ENCODE measurements at regions not wholly inside any gene's neighbourhood (a gene's known extent, or its start where the extent isn't known, plus 50 kb on each side); places are given as distances from the start of the nearest gene placed in this dataset.

- H4K8ac ChIP-seq (ENCODE audit: low read depth, low read length), result no peak overlapping the region
- no CpG with 5 or more reads among the region's 4 CpGs for WGBS (ENCODE audit: extremely low coverage, insufficient coverage, low lambda C conversion rate)
- no peak overlapping the region for H3K4me3 ChIP-seq (ENCODE audit: low read length)
- DNase-seq, result no peak
- H3K4ac ChIP-seq (ENCODE audit: low read depth, low read length), result no peak overlapping the region
- H3K36me3 ChIP-seq (ENCODE audit: control insufficient read depth, insufficient read depth, low read length), result no peaks in the 10 kb centered on the region
- no peaks in the 10 kb centered on the region for H3K4me1 ChIP-seq (ENCODE audit: control insufficient read depth, low read depth, low read length)
- H3K23ac ChIP-seq (ENCODE audit: low read length), result no peak overlapping the region
- H4K5ac ChIP-seq (ENCODE audit: low read length), result no peak overlapping the region
- H3K79me1 ChIP-seq (ENCODE audit: low read length), result no peaks in the 10 kb centered on the region
- H3K79me2 ChIP-seq (ENCODE audit: control insufficient read depth, insufficient read depth, low read length), result no peaks in the 10 kb centered on the region
- H3K27me3 ChIP-seq (ENCODE audit: insufficient read depth, low read length, poor library complexity), result no peaks in the 10 kb centered on the region
- no peak overlapping the region for H2BK5ac ChIP-seq (ENCODE audit: low read length)
- no peak overlapping the region for H3K9ac ChIP-seq (ENCODE audit: low read length)
- no peak overlapping the region for H3K27ac ChIP-seq (ENCODE audit: low read depth, low read length)
- no peak overlapping the region for H3K56ac ChIP-seq (ENCODE audit: low read length)
- no peak overlapping the region for H2BK15ac ChIP-seq (replicated peaks; ENCODE audit: low read depth)
- no peak overlapping the region for H3K18ac ChIP-seq (ENCODE audit: low read length)
- H2AK5ac ChIP-seq (ENCODE audit: low read length), result no peak overlapping the region
- no peak overlapping the region for H3K4me2 ChIP-seq (ENCODE audit: low read length)
- no peak overlapping the region for H2BK120ac ChIP-seq (ENCODE audit: low read depth, low read length)
Measured at GRCh38 chrX:6407542-6407941, 127.4 kb downstream of the VCX3A start.

- no peaks in the 10 kb centered on the region for H3K79me1 ChIP-seq (ENCODE audit: low read length)
- H3K4ac ChIP-seq (ENCODE audit: low read depth, low read length), result no peak overlapping the region
- H3K4me3 ChIP-seq (ENCODE audit: low read length), result no peak overlapping the region
- no peaks in the 10 kb centered on the region for H3K36me3 ChIP-seq (ENCODE audit: control insufficient read depth, insufficient read depth, low read length)
- H2BK15ac ChIP-seq (replicated peaks; ENCODE audit: low read depth), result no peak overlapping the region
- H3K23ac ChIP-seq (ENCODE audit: low read length), result no peak overlapping the region
- H2BK5ac ChIP-seq (ENCODE audit: low read length), result no peak overlapping the region
- H3K56ac ChIP-seq (ENCODE audit: low read length), result no peak overlapping the region
- no peak overlapping the region for H3K4me2 ChIP-seq (ENCODE audit: low read length)
- H3K9ac ChIP-seq (ENCODE audit: low read length), result no peak overlapping the region
- no peak overlapping the region for H2BK120ac ChIP-seq (ENCODE audit: low read depth, low read length)
- no peak overlapping the region for H2AK5ac ChIP-seq (ENCODE audit: low read length)
- no peak overlapping the region for H4K8ac ChIP-seq (ENCODE audit: low read depth, low read length)
- peaks cover 6% of the 10 kb centered on the region for H3K4me1 ChIP-seq (ENCODE audit: control insufficient read depth, low read depth, low read length)
- WGBS (ENCODE audit: extremely low coverage, insufficient coverage, low lambda C conversion rate), result no CpG with 5 or more reads among the region's 2 CpGs
- H3K27ac ChIP-seq (ENCODE audit: low read depth, low read length), result no peak overlapping the region
- H3K18ac ChIP-seq (ENCODE audit: low read length), result no peak overlapping the region
- H4K5ac ChIP-seq (ENCODE audit: low read length), result no peak overlapping the region
- no peaks in the 10 kb centered on the region for H3K79me2 ChIP-seq (ENCODE audit: control insufficient read depth, insufficient read depth, low read length)
- no peaks in the 10 kb centered on the region for H3K27me3 ChIP-seq (ENCODE audit: insufficient read depth, low read length, poor library complexity)
- DNase-seq, result no peak
Measured at GRCh38 chrX:6386837-6387236, 148.1 kb downstream of the VCX3A start.

- H3K23ac ChIP-seq (ENCODE audit: low read length), result no peak overlapping the region
- no peak overlapping the region for H4K5ac ChIP-seq (ENCODE audit: low read length)
- H3K36me3 ChIP-seq (ENCODE audit: control insufficient read depth, insufficient read depth, low read length), result no peaks in the 10 kb centered on the region
- no peak overlapping the region for H3K4me2 ChIP-seq (ENCODE audit: low read length)
- peak overlapping the region; percentile 81 for H3K4ac ChIP-seq (ENCODE audit: low read depth, low read length)
- no peak overlapping the region for H3K18ac ChIP-seq (ENCODE audit: low read length)
- H3K4me1 ChIP-seq (ENCODE audit: control insufficient read depth, low read depth, low read length), result peaks cover 6% of the 10 kb centered on the region
- H2BK120ac ChIP-seq (ENCODE audit: low read depth, low read length), result no peak overlapping the region
- no peak overlapping the region for H2BK15ac ChIP-seq (replicated peaks; ENCODE audit: low read depth)
- H2BK5ac ChIP-seq (ENCODE audit: low read length), result peak overlapping the region; percentile 87
- no peaks in the 10 kb centered on the region for H3K27me3 ChIP-seq (ENCODE audit: insufficient read depth, low read length, poor library complexity)
- H3K9ac ChIP-seq (ENCODE audit: low read length), result no peak overlapping the region
- H3K56ac ChIP-seq (ENCODE audit: low read length), result no peak overlapping the region
- H3K27ac ChIP-seq (ENCODE audit: low read depth, low read length), result peak overlapping the region; percentile 57
- H2AK5ac ChIP-seq (ENCODE audit: low read length), result no peak overlapping the region
- DNase-seq, result no peak
- no CpG with 5 or more reads among the region's 4 CpGs for WGBS (ENCODE audit: extremely low coverage, insufficient coverage, low lambda C conversion rate)
- H3K4me3 ChIP-seq (ENCODE audit: low read length), result no peak overlapping the region
- H3K79me1 ChIP-seq (ENCODE audit: low read length), result no peaks in the 10 kb centered on the region
- no peak overlapping the region for H4K8ac ChIP-seq (ENCODE audit: low read depth, low read length)
- no peaks in the 10 kb centered on the region for H3K79me2 ChIP-seq (ENCODE audit: control insufficient read depth, insufficient read depth, low read length)
Measured at GRCh38 chrX:6384921-6385320, 150.0 kb downstream of the VCX3A start.

GRCh38 chrX:6384371-6384770 is 150.5 kb downstream of the VCX3A start:
- no peak overlapping the region for H4K5ac ChIP-seq (ENCODE audit: low read length)
- no peak overlapping the region for H3K4me2 ChIP-seq (ENCODE audit: low read length)
- H3K4me3 ChIP-seq (ENCODE audit: low read length), result no peak overlapping the region
- peak overlapping the region; percentile 87 for H3K18ac ChIP-seq (ENCODE audit: low read length)
- peak overlapping the region; percentile 33 for H2BK5ac ChIP-seq (ENCODE audit: low read length)
- H3K79me2 ChIP-seq (ENCODE audit: control insufficient read depth, insufficient read depth, low read length), result no peaks in the 10 kb centered on the region
- no peak overlapping the region for H3K9ac ChIP-seq (ENCODE audit: low read length)
- no peaks in the 10 kb centered on the region for H3K79me1 ChIP-seq (ENCODE audit: low read length)
- WGBS (ENCODE audit: extremely low coverage, insufficient coverage, low lambda C conversion rate), result no CpG with 5 or more reads among the region's 6 CpGs
- H3K27me3 ChIP-seq (ENCODE audit: insufficient read depth, low read length, poor library complexity), result no peaks in the 10 kb centered on the region
- peaks cover 6% of the 10 kb centered on the region for H3K4me1 ChIP-seq (ENCODE audit: control insufficient read depth, low read depth, low read length)
- no peak overlapping the region for H4K8ac ChIP-seq (ENCODE audit: low read depth, low read length)
- H3K56ac ChIP-seq (ENCODE audit: low read length), result peak overlapping the region; percentile 58
- H3K27ac ChIP-seq (ENCODE audit: low read depth, low read length), result peak overlapping the region; percentile 60
- H3K4ac ChIP-seq (ENCODE audit: low read depth, low read length), result peak overlapping the region; percentile 81
- no peak overlapping the region for H2AK5ac ChIP-seq (ENCODE audit: low read length)
- peak overlapping the region; percentile 97 for H2BK120ac ChIP-seq (ENCODE audit: low read depth, low read length)
- H2BK15ac ChIP-seq (replicated peaks; ENCODE audit: low read depth), result no peak overlapping the region
- DNase-seq, result peak; percentile 69
- no peak overlapping the region for H3K23ac ChIP-seq (ENCODE audit: low read length)
- H3K36me3 ChIP-seq (ENCODE audit: control insufficient read depth, insufficient read depth, low read length), result no peaks in the 10 kb centered on the region

- H3K56ac ChIP-seq (ENCODE audit: low read length), result peak overlapping the region; percentile 7
- H3K9ac ChIP-seq (ENCODE audit: low read length), result no peak overlapping the region
- H3K27me3 ChIP-seq (ENCODE audit: insufficient read depth, low read length, poor library complexity), result no peaks in the 10 kb centered on the region
- no peaks in the 10 kb centered on the region for H3K79me1 ChIP-seq (ENCODE audit: low read length)
- H2BK120ac ChIP-seq (ENCODE audit: low read depth, low read length), result peak overlapping the region; percentile 97
- H3K27ac ChIP-seq (ENCODE audit: low read depth, low read length), result peak overlapping the region; percentile 36
- no peak overlapping the region for H2BK15ac ChIP-seq (replicated peaks; ENCODE audit: low read depth)
- no peak overlapping the region for H4K8ac ChIP-seq (ENCODE audit: low read depth, low read length)
- no peak overlapping the region for H3K4me3 ChIP-seq (ENCODE audit: low read length)
- H3K4ac ChIP-seq (ENCODE audit: low read depth, low read length), result peak overlapping the region; percentile 81
- peak overlapping the region; percentile 82 for H2BK5ac ChIP-seq (ENCODE audit: low read length)
- H3K23ac ChIP-seq (ENCODE audit: low read length), result no peak overlapping the region
- H3K4me1 ChIP-seq (ENCODE audit: control insufficient read depth, low read depth, low read length), result peaks cover 6% of the 10 kb centered on the region
- WGBS (ENCODE audit: extremely low coverage, insufficient coverage, low lambda C conversion rate), result no CpG with 5 or more reads among the region's 5 CpGs
- H3K18ac ChIP-seq (ENCODE audit: low read length), result peak overlapping the region; percentile 87
- H3K4me2 ChIP-seq (ENCODE audit: low read length), result no peak overlapping the region
- no peak overlapping the region for H4K5ac ChIP-seq (ENCODE audit: low read length)
- no peaks in the 10 kb centered on the region for H3K36me3 ChIP-seq (ENCODE audit: control insufficient read depth, insufficient read depth, low read length)
- no peak overlapping the region for H2AK5ac ChIP-seq (ENCODE audit: low read length)
- H3K79me2 ChIP-seq (ENCODE audit: control insufficient read depth, insufficient read depth, low read length), result no peaks in the 10 kb centered on the region
- DNase-seq, result peak; percentile 96
Measured at GRCh38 chrX:6383917-6384316, 151.0 kb downstream of the VCX3A start.

- H3K18ac ChIP-seq (ENCODE audit: low read length), result no peak overlapping the region
- H4K8ac ChIP-seq (ENCODE audit: low read depth, low read length), result no peak overlapping the region
Measured at GRCh38 chrX:6383488-6383887, 151.4 kb downstream of the VCX3A start.

More at GRCh38 chrX:6383488-6383887, 151.4 kb downstream of the VCX3A start:
- DNase-seq, result peak; percentile 94
- Histone ChIP-seq H3K27ac (ENCODE audit: low read depth, low read length) (peak overlapping the region; percentile 86), H3K27me3 (ENCODE audit: insufficient read depth, low read length, poor library complexity) (no peaks in the 10 kb centered on the region), H2BK120ac (ENCODE audit: low read depth, low read length) (no peak overlapping the region), H2BK5ac (ENCODE audit: low read length) (peak overlapping the region; percentile 89), H2BK15ac (replicated peaks; ENCODE audit: low read depth) (no peak overlapping the region), H3K4me3 (ENCODE audit: low read length) (no peak overlapping the region), H2AK5ac (ENCODE audit: low read length) (no peak overlapping the region), H3K4me1 (ENCODE audit: control insufficient read depth, low read depth, low read length) (peaks cover 6% of the 10 kb centered on the region), H3K23ac (ENCODE audit: low read length) (no peak overlapping the region), H4K5ac (ENCODE audit: low read length) (no peak overlapping the region), H3K36me3 (ENCODE audit: control insufficient read depth, insufficient read depth, low read length) (no peaks in the 10 kb centered on the region), H3K4ac (ENCODE audit: low read depth, low read length) (no peak overlapping the region), H3K56ac (ENCODE audit: low read length) (peak overlapping the region; percentile 73), H3K9ac (ENCODE audit: low read length) (no peak overlapping the region), H3K79me2 (ENCODE audit: control insufficient read depth, insufficient read depth, low read length) (no peaks in the 10 kb centered on the region), H3K79me1 (ENCODE audit: low read length) (no peaks in the 10 kb centered on the region), H3K4me2 (ENCODE audit: low read length) (no peak overlapping the region)
- WGBS (ENCODE audit: extremely low coverage, insufficient coverage, low lambda C conversion rate), result no CpG with 5 or more reads among the region's 3 CpGs
